Cardiac fibroblast (primary cell): ENCODE measurements at regions not wholly inside any gene's neighbourhood (a gene's known extent, or its start where the extent isn't known, plus 50 kb on each side); places are given as distances from the start of the nearest gene placed in this dataset.

ENCODE experiments used
- DNase-seq, 2 donors: peaks; one replicate each; pipeline versions ENCODE4 v3.0.0 to v3.0.0-alpha.2; 2010; ENCODE audit warnings: low read depth in 2 of 2
- H3K4me3 ChIP-seq, 2 donors: replicated peaks in 1 of 2; 1 replicate in 1 of 2; 2 replicates in 1 of 2; pipeline ENCODE4 v1.5.1; 2011; ENCODE audit warnings: low read depth in 2 of 2, low read length in 2 of 2, mild to moderate bottlenecking in 2 of 2, moderate library complexity in 1 of 2
- TF ChIP-seq, protein P1 (sequence below): IDR thresholded peaks from one replicate; pipeline ENCODE4 v1.5.1; 2011; ENCODE audit warnings: low read depth, mild to moderate bottlenecking, low read length, inconsistent platforms

DNA sequence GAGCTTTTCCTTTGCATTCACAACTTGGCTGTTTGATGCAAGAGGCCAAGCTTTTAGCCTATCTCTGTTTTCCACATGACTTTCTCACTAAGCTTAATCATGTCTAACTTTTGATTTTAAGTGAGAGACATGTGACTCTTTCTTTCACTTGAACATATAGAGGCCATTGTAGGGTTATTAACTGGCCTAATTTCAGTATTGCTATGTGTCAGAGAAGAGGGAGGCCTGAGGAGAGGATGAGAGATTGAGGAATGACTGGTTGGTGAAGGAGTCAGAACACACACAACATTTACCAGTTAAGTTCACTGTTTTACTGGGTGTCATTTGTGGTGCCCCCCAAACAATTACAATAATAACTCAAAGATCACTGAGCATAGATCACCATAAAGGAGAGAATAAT, 193.5 kb downstream of the CYYR1 start:
- DNase-seq: no peak
- TF ChIP-seq, protein P1, sequence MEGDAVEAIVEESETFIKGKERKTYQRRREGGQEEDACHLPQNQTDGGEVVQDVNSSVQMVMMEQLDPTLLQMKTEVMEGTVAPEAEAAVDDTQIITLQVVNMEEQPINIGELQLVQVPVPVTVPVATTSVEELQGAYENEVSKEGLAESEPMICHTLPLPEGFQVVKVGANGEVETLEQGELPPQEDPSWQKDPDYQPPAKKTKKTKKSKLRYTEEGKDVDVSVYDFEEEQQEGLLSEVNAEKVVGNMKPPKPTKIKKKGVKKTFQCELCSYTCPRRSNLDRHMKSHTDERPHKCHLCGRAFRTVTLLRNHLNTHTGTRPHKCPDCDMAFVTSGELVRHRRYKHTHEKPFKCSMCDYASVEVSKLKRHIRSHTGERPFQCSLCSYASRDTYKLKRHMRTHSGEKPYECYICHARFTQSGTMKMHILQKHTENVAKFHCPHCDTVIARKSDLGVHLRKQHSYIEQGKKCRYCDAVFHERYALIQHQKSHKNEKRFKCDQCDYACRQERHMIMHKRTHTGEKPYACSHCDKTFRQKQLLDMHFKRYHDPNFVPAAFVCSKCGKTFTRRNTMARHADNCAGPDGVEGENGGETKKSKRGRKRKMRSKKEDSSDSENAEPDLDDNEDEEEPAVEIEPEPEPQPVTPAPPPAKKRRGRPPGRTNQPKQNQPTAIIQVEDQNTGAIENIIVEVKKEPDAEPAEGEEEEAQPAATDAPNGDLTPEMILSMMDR: no peak
- H3K4me3 ChIP-seq: no peak overlapping the region

GRCh38 chr21:26377111-26377694, 195.9 kb downstream of the CYYR1 start:
- no peak overlapping the region for H3K4me3 ChIP-seq
- no peak for DNase-seq
- TF ChIP-seq, protein P1: no peak

GRCh38 chr21:26374817-26375216, 198.3 kb downstream of the CYYR1 start:
- H3K4me3 ChIP-seq: no peak overlapping the region
- TF ChIP-seq, protein P1: no peak
- DNase-seq: no peak

DNA sequence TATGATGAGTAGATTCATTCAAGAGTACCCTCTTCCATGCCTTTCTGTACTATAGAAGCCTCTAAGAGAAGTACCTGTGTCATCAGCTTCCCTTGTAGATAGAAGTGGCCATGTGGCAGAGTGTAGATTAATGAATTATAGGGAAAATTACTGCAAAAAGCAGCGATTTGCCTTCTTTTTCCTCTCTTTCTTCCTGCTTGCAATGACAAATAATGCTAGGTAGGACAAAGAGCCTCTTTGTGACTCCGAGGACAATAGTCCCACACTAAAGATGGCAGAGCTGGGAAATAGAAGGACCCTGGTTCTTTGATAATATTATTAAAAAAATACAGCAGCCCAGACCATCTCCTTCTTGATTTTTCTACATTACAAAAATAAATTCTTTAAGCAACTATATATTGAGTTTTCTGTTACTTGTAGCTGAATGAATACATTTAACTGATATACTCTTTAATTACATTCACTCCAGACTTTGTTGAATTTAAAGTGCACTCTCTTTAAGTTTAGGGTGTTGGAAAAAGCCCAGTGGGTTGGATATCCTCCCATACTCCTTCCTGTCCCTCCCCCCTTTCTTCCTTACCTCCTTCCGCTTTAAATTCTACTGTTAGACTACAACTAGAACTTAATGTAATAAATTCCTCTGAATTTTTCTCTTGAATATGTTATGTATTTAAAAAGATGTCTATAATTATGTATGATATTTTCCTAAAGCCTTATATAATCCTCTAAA, 198.2 kb upstream of the APP start:
- TF ChIP-seq, protein P1: no peak
- H3K4me3 ChIP-seq: no peak overlapping the region
- DNase-seq: no peak

- no peak overlapping the region for H3K4me3 ChIP-seq
- DNase-seq: peak in 1 of 2 donors; percentile 44
- TF ChIP-seq, protein P1: no peak
These were observed 196.2 kb upstream of the APP start for GRCh38 chr21:26366781-26367180.

- H3K4me3 ChIP-seq: no peak overlapping the region
- TF ChIP-seq, protein P1: no peak
- no peak for DNase-seq
These were observed 195.3 kb upstream of the APP start for GRCh38 chr21:26365849-26366248.

- peak in 1 of 2 donors; percentile 7 for DNase-seq
- H3K4me3 ChIP-seq: no peak overlapping the region
- TF ChIP-seq, protein P1: no peak
These were observed 181.1 kb upstream of the APP start for GRCh38 chr21:26351661-26352060.
